ENCODE measurements at regions not wholly inside any gene's neighbourhood (a gene's known extent, or its start where the extent isn't known, plus 50 kb on each side); places are given as distances from the start of the nearest gene placed in this dataset.

GRCh38 chr15:31482122-31482922 is 155.7 kb downstream of the KLF13 start:
- ChIA-PET CTCF (interaction anchor here (0.7 to 3.3 kb wide), 9 partner anchors 9 to 218 kb away, joined by 3 to 33 read pairs (median 4); no protein-coding TSS in a partner anchor), POLR2A (interaction anchor here (0.7 to 3.5 kb wide), 8 partner anchors 9 to 156 kb away, joined by 3 to 36 read pairs (median 10); partner anchors contain the start of gene KLF13)

DNA sequence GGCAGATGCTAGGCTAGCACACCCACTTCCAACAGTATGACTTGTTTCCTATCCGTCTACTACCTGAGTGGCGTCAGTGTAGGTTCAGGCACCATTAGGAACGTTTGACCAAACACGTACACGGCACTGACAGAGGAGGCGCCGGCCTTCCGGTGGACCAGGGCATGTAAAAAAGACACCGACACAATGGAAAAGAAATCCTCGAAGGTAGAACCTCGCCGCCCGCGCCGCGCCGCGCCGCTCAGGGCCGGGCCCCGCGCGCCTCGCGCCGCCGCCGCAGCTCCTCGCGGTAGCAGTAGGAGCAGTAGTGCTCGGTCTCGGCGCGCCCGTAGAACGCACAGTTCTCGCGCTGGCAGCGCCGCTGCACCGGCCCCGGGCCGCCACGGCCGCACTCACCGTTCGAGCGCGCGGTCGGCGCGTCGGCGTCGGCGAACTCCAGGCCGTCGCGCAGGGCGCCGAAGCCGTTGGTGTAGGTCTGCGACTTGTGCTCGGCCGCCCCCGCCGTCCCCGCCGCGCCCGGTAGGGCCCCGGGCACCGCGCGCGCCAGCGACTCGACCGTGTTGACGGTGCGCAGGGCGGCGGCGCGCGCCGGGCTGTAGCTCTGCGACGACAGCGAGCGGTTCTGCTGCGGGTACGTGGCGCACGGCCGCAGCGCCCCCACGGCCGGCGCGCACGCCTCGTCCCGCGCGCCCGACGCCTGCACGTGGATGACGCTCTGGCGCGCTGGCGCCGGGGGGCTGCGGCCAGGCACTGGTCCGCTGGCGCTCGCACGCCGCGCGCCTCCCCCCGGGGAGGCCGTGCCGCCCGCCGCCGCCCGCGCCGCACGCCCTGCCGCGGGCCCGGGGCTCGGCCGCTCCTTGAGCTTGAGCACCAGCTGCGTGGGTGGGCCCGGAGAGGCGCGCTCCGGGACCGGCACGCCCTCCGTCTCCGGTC is 156.7 kb downstream of the KLF13 start:
- CTCF ChIA-PET = interaction anchor here (0.8 to 3.3 kb wide), 9 partner anchors 10 to 219 kb away, joined by 3 to 33 read pairs (median 4); no protein-coding TSS in a partner anchor
- POLR2A ChIA-PET = interaction anchor here (0.8 to 3.5 kb wide), 8 partner anchors 10 to 157 kb away, joined by 3 to 36 read pairs (median 10); partner anchors contain the start of gene KLF13

GRCh38 chr15:31483986-31484951 is 157.6 kb downstream of the KLF13 start:
- CTCF ChIA-PET = interaction anchor here (0.8 to 3.3 kb wide), 3 partner anchors 45 to 138 kb away, joined by 4 to 33 read pairs (median 7); no protein-coding TSS in a partner anchor
- POLR2A ChIA-PET = interaction anchor here (1.0 to 3.5 kb wide), 6 partner anchors 10 to 158 kb away, joined by 3 to 36 read pairs (median 18); no protein-coding TSS in a partner anchor

DNA sequence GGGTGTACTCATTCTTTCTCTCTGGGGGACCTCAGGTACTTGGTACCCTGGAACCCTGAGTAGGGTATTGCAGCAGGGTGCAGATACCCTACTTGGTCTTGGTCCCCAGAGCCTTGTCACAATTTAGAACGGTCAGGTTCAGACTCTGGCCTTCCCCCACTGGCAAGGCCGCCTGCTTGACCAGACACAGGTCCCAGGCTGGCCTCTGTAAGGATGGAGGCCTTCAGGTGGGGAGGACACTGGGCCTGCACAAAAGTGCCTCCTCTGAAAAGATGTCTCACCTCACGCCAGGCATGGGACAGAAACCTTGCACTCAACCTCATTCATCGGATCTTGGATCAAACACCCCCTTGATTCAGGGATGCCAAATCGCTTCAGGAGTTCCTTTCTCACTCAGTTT is 158.4 kb downstream of the KLF13 start:
- POLR2A ChIA-PET = interaction anchor here (1.0 to 3.5 kb wide), 3 partner anchors 11 to 159 kb away, joined by 3 to 36 read pairs (median 16); no protein-coding TSS in a partner anchor
- CTCF ChIA-PET = no interaction called here

- ChIA-PET POLR2A (no interaction called here), CTCF (no interaction called here)
Observed at GRCh38 chr15:31485431-31485830, 158.8 kb downstream of the KLF13 start.

DNA sequence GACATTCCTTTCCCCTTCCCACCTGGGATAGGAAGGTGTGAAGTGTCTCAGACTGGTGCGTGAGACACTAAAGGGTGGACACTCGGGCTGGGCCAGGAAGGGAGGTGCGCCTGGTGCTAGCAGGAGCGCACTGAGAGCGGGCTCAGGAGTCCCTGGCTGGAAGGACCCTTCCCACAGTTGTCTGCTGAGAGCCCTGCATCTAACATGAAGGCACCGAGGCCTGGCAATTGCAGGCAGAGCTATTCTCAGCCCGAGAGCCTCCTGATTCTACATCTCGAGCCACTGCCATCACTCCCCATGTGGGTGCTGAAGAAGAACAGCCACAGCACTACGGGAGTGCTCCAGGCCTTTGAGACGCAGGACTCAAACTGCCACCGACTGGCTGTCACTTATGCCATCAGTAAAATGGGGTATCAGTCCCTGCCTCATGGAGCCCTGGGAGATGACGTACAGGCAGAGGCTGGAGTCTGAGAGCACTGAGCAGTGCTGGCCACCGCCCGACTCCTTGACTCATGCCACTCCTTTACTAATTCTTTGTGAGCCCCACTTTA is 159.4 kb downstream of the KLF13 start:
- ChIA-PET POLR2A (interaction anchor here (1.0 kb wide), 1 partner anchor 51 kb away, joined by 3 read pairs; no protein-coding TSS in a partner anchor), CTCF (interaction anchor here (5.3 kb wide), 1 partner anchor 48 kb away, joined by 112 read pairs; no protein-coding TSS in a partner anchor)

DNA sequence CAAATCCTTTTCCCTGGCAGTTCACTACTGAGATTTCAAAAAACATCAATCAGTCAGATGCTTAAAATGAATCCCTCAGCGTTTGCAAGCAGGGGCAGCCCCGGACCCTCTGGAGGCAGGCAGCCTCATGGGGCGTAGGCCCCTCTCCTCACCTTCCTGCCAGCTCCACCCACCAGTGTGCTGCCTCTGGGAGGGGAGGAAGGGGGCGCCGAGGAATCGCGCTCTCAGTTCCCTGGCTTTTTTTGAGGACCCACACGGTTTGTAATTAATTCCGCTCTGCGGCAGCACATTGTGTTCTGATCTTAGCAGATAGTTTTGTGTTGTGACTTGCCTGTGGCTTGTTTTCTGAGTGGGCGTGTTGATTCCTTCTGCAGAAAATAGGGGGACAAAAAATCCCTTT is 159.9 kb downstream of the KLF13 start:
- ChIA-PET CTCF (interaction anchor here (2.1 to 5.3 kb wide), 3 partner anchors 12 to 285 kb away, joined by 9 to 112 read pairs (median 20); no protein-coding TSS in a partner anchor), POLR2A (interaction anchor here (1.0 kb wide), 1 partner anchor 51 kb away, joined by 3 read pairs; no protein-coding TSS in a partner anchor)

DNA sequence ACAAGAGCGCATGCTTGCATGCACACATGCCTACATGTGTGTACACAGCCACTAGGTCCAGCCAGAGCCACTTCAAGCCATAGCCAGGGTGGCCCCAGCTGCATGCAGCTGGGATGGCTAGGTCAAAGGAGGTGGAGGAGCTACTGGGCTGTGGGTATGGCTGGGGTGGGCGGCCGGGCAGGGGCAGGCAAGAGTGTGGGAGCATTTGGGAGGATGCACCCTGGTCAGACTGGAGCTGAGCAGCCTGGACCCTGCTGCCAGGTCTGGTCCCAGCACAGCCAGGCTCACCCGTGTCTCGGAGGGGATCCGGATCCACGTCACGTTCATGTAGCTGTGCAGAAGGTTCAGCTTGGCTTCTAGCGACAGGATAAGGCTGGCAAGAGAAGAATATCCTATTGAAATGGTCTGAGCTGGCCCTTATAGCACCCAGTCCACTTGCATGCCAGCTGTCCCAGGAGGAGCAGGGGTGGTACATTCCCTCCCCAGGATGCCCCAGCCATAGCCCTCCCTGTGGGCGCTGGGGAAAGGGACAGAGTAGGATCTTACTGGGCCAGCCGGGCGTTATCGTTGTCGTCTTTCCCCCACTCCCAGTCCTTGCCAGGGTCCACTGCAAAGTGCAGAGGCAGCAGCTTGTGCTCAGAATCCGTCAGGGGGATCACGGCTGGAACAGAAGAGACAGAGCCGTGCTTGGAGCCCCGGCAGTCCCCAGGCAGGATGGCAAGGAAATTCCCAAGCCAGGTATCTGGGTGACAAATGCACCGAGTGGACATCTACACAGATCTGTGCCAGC is 160.5 kb downstream of the KLF13 start:
- ChIA-PET CTCF (interaction anchor here (0.7 to 5.3 kb wide), 13 partner anchors 10 to 286 kb away, joined by 3 to 112 read pairs (median 9); no protein-coding TSS in a partner anchor), POLR2A (interaction anchor here (1.0 kb wide), 3 partner anchors 26 to 52 kb away, joined by 3 to 4 read pairs (median 3); no protein-coding TSS in a partner anchor)

- POLR2A ChIA-PET = interaction anchor here (0.6 to 1.4 kb wide), 8 partner anchors 25 to 185 kb away, joined by 3 to 16 read pairs (median 4); partner anchors contain the start of gene KLF13
- CTCF ChIA-PET = interaction anchor here (0.7 to 5.3 kb wide), 29 partner anchors 10 to 297 kb away, joined by 3 to 112 read pairs (median 5); partner anchors contain the start of gene KLF13
Observed at GRCh38 chr15:31487811-31488436, 161.3 kb downstream of the KLF13 start.

- POLR2A ChIA-PET = interaction anchor here (0.6 to 1.4 kb wide), 10 partner anchors 24 to 186 kb away, joined by 3 to 16 read pairs (median 4); partner anchors contain the start of gene KLF13
- CTCF ChIA-PET = interaction anchor here (0.8 to 5.3 kb wide), 30 partner anchors 9 to 361 kb away, joined by 3 to 112 read pairs (median 5); partner anchors contain the start of gene KLF13
Observed at GRCh38 chr15:31488437-31489204, 162.0 kb downstream of the KLF13 start.

GRCh38 chr15:31489281-31489680 is 162.6 kb downstream of the KLF13 start:
- ChIA-PET CTCF (interaction anchor here (1.0 to 5.3 kb wide), 21 partner anchors 9 to 361 kb away, joined by 3 to 112 read pairs (median 5); partner anchors contain the start of gene KLF13), POLR2A (interaction anchor here (0.6 to 1.4 kb wide), 6 partner anchors 51 to 163 kb away, joined by 3 to 13 read pairs (median 4); partner anchors contain the start of gene KLF13)

- ChIA-PET CTCF (interaction anchor here (0.7 to 5.3 kb wide), 13 partner anchors 13 to 292 kb away, joined by 3 to 112 read pairs (median 8); partner anchors contain the start of gene KLF13), POLR2A (interaction anchor here (0.6 kb wide), 1 partner anchor 56 kb away, joined by 3 read pairs; no protein-coding TSS in a partner anchor)
Observed at GRCh38 chr15:31489801-31490646, 163.4 kb downstream of the KLF13 start.

DNA sequence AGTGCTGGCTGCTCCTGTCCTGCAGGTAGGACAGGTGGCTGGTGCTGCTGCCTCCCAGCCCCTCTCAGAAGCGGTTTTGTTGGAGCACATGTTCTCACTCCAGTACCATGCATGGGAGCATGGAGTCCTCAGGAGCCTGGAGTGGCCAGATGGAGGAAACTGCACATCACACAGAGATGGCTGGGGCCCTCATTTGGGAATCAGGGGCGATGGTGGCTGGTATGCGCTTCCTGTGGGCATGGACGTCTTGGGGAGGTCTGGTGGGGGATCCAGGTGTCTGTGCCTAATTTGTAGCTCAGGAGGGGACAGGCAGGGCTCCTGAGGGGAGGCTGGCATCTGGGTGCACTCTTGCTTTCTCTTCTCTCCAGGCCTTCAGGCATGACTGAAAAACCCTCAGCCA is 168.2 kb downstream of the KLF13 start:
- ChIA-PET CTCF (no interaction called here), POLR2A (no interaction called here)

GRCh38 chr15:31495281-31495680 is 168.6 kb downstream of the KLF13 start:
- POLR2A ChIA-PET = no interaction called here
- CTCF ChIA-PET = no interaction called here

Data from activated CD8-positive, alpha-beta memory T cell treated with anti-CD3 and anti-CD28 coated beads for 36 hours (primary cell).